PC-9 (cell line): ENCODE measurements at regions not wholly inside any gene's neighbourhood (a gene's known extent, or its start where the extent isn't known, plus 50 kb on each side); places are given as distances from the start of the nearest gene placed in this dataset.

ENCODE experiments used
- BruUV-seq: library from RNA; stranded (reverse); fragments of 400-500 nt; replicated peaks from 2 replicates; lab custom pipeline; 2021; lab: Mats Ljungman, UMichigan
- CTCF ChIA-PET: fragments of 300-600 bp; sonication (Branson Sonifier 250); formaldehyde crosslinking; loops from one replicate; lab custom pipeline; 2022; ENCODE audit warnings: antibody characterized with exemption; lab: Charles Lee
- POLR2A ChIA-PET: fragments of 300-600 bp; sonication (Branson Sonifier 250); formaldehyde crosslinking; loops from one replicate; lab custom pipeline; 2022; ENCODE audit warnings: antibody characterized with exemption; ENCODE audit not compliant: unreplicated experiment; lab: Charles Lee
- DNase-seq, 2 experiments: peaks; one replicate each; pipeline versions ENCODE4 v3.0.0 to v3.0.0-alpha.2; 2015 to 2022; ENCODE audit warnings: mixed read lengths in 1 of 2
- H2AFZ ChIP-seq: fragments of 200-600 bp; sonication (generic); 2 replicates; pipeline ENCODE4 v1.8.1; 2017; ENCODE audit warnings: antibody characterized with exemption
- H3F3A ChIP-seq: fragments of 200-600 bp; sonication (generic); 2 replicates; pipeline ENCODE4 v1.8.1; 2017; ENCODE audit warnings: antibody characterized with exemption, mild to moderate bottlenecking, low read depth; ENCODE audit not compliant: insufficient read depth
- H3K27ac ChIP-seq: fragments of 200-600 bp; sonication (generic); 2 replicates; pipeline ENCODE4 v1.6.1; 2016; ENCODE audit warnings: mixed run types
- H3K27me3 ChIP-seq: fragments of 200-600 bp; sonication (generic); 2 replicates; pipeline ENCODE4 v1.6.1; 2016; ENCODE audit warnings: low read depth, mixed run types; ENCODE audit not compliant: insufficient read depth
- H3K36me3 ChIP-seq: fragments of 200-600 bp; sonication (generic); 2 replicates; pipeline ENCODE4 v1.6.1; 2016; ENCODE audit warnings: low read depth, mixed run types
- H3K4me1 ChIP-seq: fragments of 200-600 bp; sonication (generic); replicated peaks from 2 replicates; pipeline ENCODE4 v1.6.1; 2016; ENCODE audit warnings: mixed run types; ENCODE audit not compliant: insufficient read depth
- H3K4me2 ChIP-seq: fragments of 200-600 bp; sonication (generic); 2 replicates; pipeline ENCODE4 v1.6.1; 2017; ENCODE audit warnings: mixed run types
- H3K4me3 ChIP-seq: fragments of 200-600 bp; sonication (generic); 2 replicates; pipeline ENCODE4 v1.6.1; 2016; ENCODE audit warnings: mixed run types
- H3K79me2 ChIP-seq: fragments of 200-600 bp; sonication (generic); 2 replicates; pipeline ENCODE4 v1.6.1; 2017; ENCODE audit warnings: low read depth, mixed run types
- H3K9me2 ChIP-seq: fragments of 200-600 bp; sonication (generic); 2 replicates; pipeline ENCODE4 v1.8.1; 2017; ENCODE audit warnings: mild to moderate bottlenecking; ENCODE audit not compliant: insufficient read depth
- H3K9me3 ChIP-seq: fragments of 200-600 bp; sonication (generic); 2 replicates; pipeline ENCODE4 v1.8.1; 2016; ENCODE audit warnings: low read depth; ENCODE audit not compliant: insufficient read depth
- H4K20me1 ChIP-seq: fragments of 200-600 bp; sonication (generic); 2 replicates; pipeline ENCODE4 v1.8.1; 2017; ENCODE audit not compliant: insufficient read depth
- CTCF ChIP-seq: fragments of 200-600 bp; sonication (generic); conservative IDR thresholded peaks from 2 replicates; pipeline ENCODE4 v1.6.1; 2017; ENCODE audit warnings: mixed run types, antibody characterized with exemption, mild to moderate bottlenecking, moderate library complexity
- EZH2 ChIP-seq: fragments of 200-600 bp; sonication (generic); IDR thresholded peaks from 2 replicates; pipeline ENCODE4 v1.8.0; 2017; ENCODE audit warnings: antibody characterized with exemption, low read depth
- intact Hi-C: fragments of 100-400 bp; cut with micrococcal nuclease; formaldehyde crosslinking; loops from one replicate; pipeline ENCODE4 v1.10.0; 2022; ENCODE audit not compliant: unreplicated experiment

GRCh38 chr5:30209755-30210154 lies 983.7 kb upstream of the CDH6 start:
- POLR2A ChIA-PET = no interaction called here
- no peaks in the 10 kb centered on the region for H3K27me3 ChIP-seq
- H3K9me2 ChIP-seq = no peaks in the 10 kb centered on the region; the same call in 1 of the 2 replicates
- H3K27ac ChIP-seq = no peak overlapping the region
- H3K79me2 ChIP-seq = no peaks in the 10 kb centered on the region
- no TSS peak for BruUV-seq
- no peak overlapping the region for H3K4me3 ChIP-seq
- H3K4me2 ChIP-seq = no peak overlapping the region
- no peaks in the 10 kb centered on the region for H3K36me3 ChIP-seq
- CTCF ChIA-PET = no interaction called here
- H3K4me1 ChIP-seq = no peaks in the 10 kb centered on the region
- H4K20me1 ChIP-seq = no peaks in the 10 kb centered on the region
- no peaks in the 10 kb centered on the region for H3F3A ChIP-seq
- no peak overlapping the region for H2AFZ ChIP-seq
- DNase-seq = no peak
- no peaks in the 10 kb centered on the region for H3K9me3 ChIP-seq
- TF ChIP-seq EZH2 = no peak
- no peak for TF ChIP-seq CTCF
- intact Hi-C loops = no loop called here

GRCh38 chr5:30197662-30198061 lies 995.8 kb upstream of the CDH6 start:
- POLR2A ChIA-PET = no interaction called here
- Histone ChIP-seq H3K4me2 (no peak overlapping the region), H3K27me3 (no peaks in the 10 kb centered on the region), H2AFZ (0 out of 2 replicates have a peak overlapping the region, but pooled peaks have one; percentile 31), H3F3A (no peaks in the 10 kb centered on the region), H3K36me3 (no peaks in the 10 kb centered on the region), H3K27ac (no peak overlapping the region), H3K4me1 (no peaks in the 10 kb centered on the region), H3K4me3 (no peak overlapping the region), H3K9me2 (no peaks in the 10 kb centered on the region), H4K20me1 (no peaks in the 10 kb centered on the region), H3K79me2 (no peaks in the 10 kb centered on the region), H3K9me3 (no peaks in the 10 kb centered on the region; the same call in 1 of the 2 replicates)
- DNase-seq = no peak
- BruUV-seq = no TSS peak
- CTCF ChIA-PET = no interaction called here
- TF ChIP-seq EZH2 (no peak), CTCF (no peak)
- intact Hi-C loops = loop anchor here (2.0 kb wide), 1 partner anchor 17 kb away; no protein-coding TSS in a partner anchor

GRCh38 chr5:30195036-30195435 lies 998.5 kb upstream of the CDH6 start:
- CTCF ChIA-PET = no interaction called here
- Histone ChIP-seq H3K4me3 (no peak overlapping the region), H4K20me1 (no peaks in the 10 kb centered on the region), H3K79me2 (no peaks in the 10 kb centered on the region), H3K9me3 (no peaks in the 10 kb centered on the region; the same call in 1 of the 2 replicates), H3K36me3 (no peaks in the 10 kb centered on the region), H2AFZ (no peak overlapping the region), H3K27ac (no peak overlapping the region), H3K27me3 (no peaks in the 10 kb centered on the region), H3K4me2 (no peak overlapping the region), H3K9me2 (no peaks in the 10 kb centered on the region), H3K4me1 (no peaks in the 10 kb centered on the region), H3F3A (no peaks in the 10 kb centered on the region)
- no peak for DNase-seq
- POLR2A ChIA-PET = no interaction called here
- TF ChIP-seq CTCF = no peak
- no peak for TF ChIP-seq EZH2
- BruUV-seq = no TSS peak
- intact Hi-C loops = no loop called here
